ENCODE measurements at regions not wholly inside any gene's neighbourhood (a gene's known extent, or its start where the extent isn't known, plus 50 kb on each side); places are given as distances from the start of the nearest gene placed in this dataset.
A peak's percentile ranks its signal among the peaks of the same experiment; 100 is the strongest.

DNA sequence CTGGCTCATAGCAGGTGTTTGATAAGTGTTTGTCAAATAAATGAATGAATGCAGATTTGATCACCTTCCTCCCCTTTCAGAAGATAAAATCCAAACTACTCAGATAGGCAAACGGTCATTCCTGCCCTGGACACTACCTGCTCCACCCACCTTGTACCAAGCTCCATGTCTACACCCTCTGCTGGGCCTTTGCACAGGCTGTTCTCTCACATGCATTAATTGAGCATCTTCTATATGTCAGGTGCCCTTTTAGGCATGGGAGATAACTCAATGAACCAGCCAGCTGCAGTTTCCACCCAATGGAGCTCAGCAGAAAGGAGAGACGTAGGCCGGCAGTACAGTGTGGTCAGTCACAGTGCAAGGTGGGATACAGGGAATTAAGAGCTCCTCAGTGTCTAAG, 102.3 kb upstream of the CPEB4 start:
- H3K4me3 Mint-ChIP-seq, result no peak overlapping the region
- H3K4me1 Mint-ChIP-seq, result peaks cover 7 to 23% (median 15%) of the 10 kb centered on the region in 7 donors
- no peaks in the 10 kb centered on the region for H3K9me3 ChIP-seq (ENCODE audit: control insufficient read depth in 2 of 3, low read length in 3 of 3)
- no peak overlapping the region for H3K4me3 ChIP-seq (ENCODE audit: low read length)
- no peaks in the 10 kb centered on the region for H3K27me3 ChIP-seq (ENCODE audit: control insufficient read depth in 2 of 2, insufficient read depth in 2 of 2, low read length in 2 of 2)
- POLR2A ChIA-PET, result no interaction called here
- H3K27me3 Mint-ChIP-seq, result peaks cover 0 to 4% (median 0%) of the 10 kb centered on the region in 5 donors
- DNase-seq, result no peak
- intact Hi-C loops (cut with micrococcal nuclease), result no loop called here
- H3K27ac ChIP-seq (ENCODE audit: low read depth, low read length), result no peak overlapping the region
- H3K9me3 Mint-ChIP-seq, result peaks cover 0 to 2% (median 0%) of the 10 kb centered on the region in 11 donors
- no peak for ATAC-seq
- H3K4me1 ChIP-seq (ENCODE audit: control insufficient read depth in 2 of 2, insufficient read depth in 2 of 2, low read length in 2 of 2), result peaks cover 4 to 6% of the 10 kb centered on the region in 2 donors
- H3K36me3 Mint-ChIP-seq, result no peaks in the 10 kb centered on the region
- H3K27ac Mint-ChIP-seq, result peak overlapping the region in 1 of 9 donors; percentile 19
- H3K36me3 ChIP-seq (ENCODE audit: control insufficient read depth in 2 of 3, insufficient read depth in 3 of 3, low read length in 3 of 3), result no peaks in the 10 kb centered on the region
- CTCF ChIA-PET, result no interaction called here

GRCh38 chr5:173786286-173787187, 101.6 kb upstream of the CPEB4 start:
- Mint-ChIP-seq H3K4me3 (no peak overlapping the region), H3K4me1 (peaks cover 5 to 22% (median 13%) of the 10 kb centered on the region in 7 donors), H3K27ac (peak overlapping the region in 1 of 9 donors; percentile 33), H3K27me3 (peaks cover 0 to 4% (median 0%) of the 10 kb centered on the region in 5 donors), H3K9me3 (peaks cover 0 to 2% (median 0%) of the 10 kb centered on the region in 11 donors), H3K36me3 (no peaks in the 10 kb centered on the region)
- Histone ChIP-seq H3K27me3 (ENCODE audit: control insufficient read depth in 2 of 2, insufficient read depth in 2 of 2, low read length in 2 of 2) (no peaks in the 10 kb centered on the region), H3K4me1 (ENCODE audit: control insufficient read depth in 2 of 2, insufficient read depth in 2 of 2, low read length in 2 of 2) (peaks cover 4 to 6% of the 10 kb centered on the region in 2 donors), H3K27ac (ENCODE audit: low read depth, low read length) (no peak overlapping the region), H3K9me3 (ENCODE audit: control insufficient read depth in 2 of 3, low read length in 3 of 3) (no peaks in the 10 kb centered on the region), H3K36me3 (ENCODE audit: control insufficient read depth in 2 of 3, insufficient read depth in 3 of 3, low read length in 3 of 3) (no peaks in the 10 kb centered on the region), H3K4me3 (ENCODE audit: low read length) (no peak overlapping the region)
- CTCF ChIA-PET, result no interaction called here
- no peak for ATAC-seq
- intact Hi-C loops (cut with micrococcal nuclease), result no loop called here
- DNase-seq, result no peak
- POLR2A ChIA-PET, result no interaction called here

- peak; percentile 64 for ATAC-seq
- CTCF ChIA-PET, result no interaction called here
- intact Hi-C loops (cut with micrococcal nuclease), result no loop called here
These were observed 98.9 kb upstream of the CPEB4 start for GRCh38 chr5:173789031-173789920.

DNA sequence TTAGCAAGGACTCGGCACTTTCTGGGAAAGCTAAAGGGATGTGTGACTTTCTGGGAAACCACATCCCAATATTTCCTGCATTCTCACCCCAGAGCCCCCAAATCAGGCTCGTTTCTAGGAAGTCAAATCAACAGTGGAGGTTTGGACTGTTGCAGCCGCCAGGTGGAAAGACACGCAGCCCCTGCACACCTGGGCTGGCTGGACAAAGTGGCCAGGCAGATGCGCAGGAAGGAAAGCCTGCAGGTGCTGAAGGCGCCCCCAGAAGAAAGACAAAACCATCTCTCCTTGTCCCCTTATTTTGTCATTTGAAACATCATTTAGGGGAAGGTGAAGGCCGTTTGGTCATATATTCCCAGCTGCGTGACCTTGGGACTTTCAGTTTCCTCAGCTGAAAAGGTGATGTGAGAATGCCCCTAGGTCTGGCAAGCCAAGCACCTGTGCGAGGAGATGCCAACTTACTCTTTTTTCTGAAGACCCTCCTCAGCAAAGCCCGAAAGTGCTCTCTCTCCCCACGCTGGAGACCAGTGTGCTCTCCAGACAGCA, 97.9 kb upstream of the CPEB4 start:
- Histone ChIP-seq H3K4me3 (ENCODE audit: low read length) (no peak overlapping the region), H3K36me3 (ENCODE audit: control insufficient read depth in 2 of 3, insufficient read depth in 3 of 3, low read length in 3 of 3) (no peaks in the 10 kb centered on the region), H3K27me3 (ENCODE audit: control insufficient read depth in 2 of 2, insufficient read depth in 2 of 2, low read length in 2 of 2) (no peaks in the 10 kb centered on the region), H3K4me1 (ENCODE audit: control insufficient read depth in 2 of 2, insufficient read depth in 2 of 2, low read length in 2 of 2) (no peaks in the 10 kb centered on the region), H3K9me3 (ENCODE audit: control insufficient read depth in 2 of 3, low read length in 3 of 3) (no peaks in the 10 kb centered on the region), H3K27ac (ENCODE audit: low read depth, low read length) (no peak overlapping the region)
- no peak for ATAC-seq
- H3K4me3 Mint-ChIP-seq, result no peak overlapping the region
- DNase-seq, result no peak
- intact Hi-C loops (cut with micrococcal nuclease), result no loop called here
- peaks cover 0 to 9% (median 0%) of the 10 kb centered on the region in 7 donors for H3K4me1 Mint-ChIP-seq
- H3K27me3 Mint-ChIP-seq, result peaks cover 0 to 4% (median 0%) of the 10 kb centered on the region in 5 donors
- ChIA-PET CTCF (no interaction called here), POLR2A (no interaction called here)
- no peak overlapping the region for H3K27ac Mint-ChIP-seq
- no peaks in the 10 kb centered on the region for H3K36me3 Mint-ChIP-seq
- H3K9me3 Mint-ChIP-seq, result no peaks in the 10 kb centered on the region

More at GRCh38 chr5:173789031-173789920, 98.9 kb upstream of the CPEB4 start:
- no peak overlapping the region for H3K27ac Mint-ChIP-seq
- Histone ChIP-seq H3K9me3 (ENCODE audit: control insufficient read depth in 2 of 3, low read length in 3 of 3) (no peaks in the 10 kb centered on the region), H3K36me3 (ENCODE audit: control insufficient read depth in 2 of 3, insufficient read depth in 3 of 3, low read length in 3 of 3) (no peaks in the 10 kb centered on the region), H3K27me3 (ENCODE audit: control insufficient read depth in 2 of 2, insufficient read depth in 2 of 2, low read length in 2 of 2) (no peaks in the 10 kb centered on the region), H3K4me1 (ENCODE audit: control insufficient read depth in 2 of 2, insufficient read depth in 2 of 2, low read length in 2 of 2) (no peaks in the 10 kb centered on the region), H3K27ac (ENCODE audit: low read depth, low read length) (no peak overlapping the region), H3K4me3 (ENCODE audit: low read length) (no peak overlapping the region)
- H3K36me3 Mint-ChIP-seq, result no peaks in the 10 kb centered on the region
- no peak for DNase-seq
- H3K27me3 Mint-ChIP-seq, result peaks cover 0 to 4% (median 0%) of the 10 kb centered on the region in 5 donors
- POLR2A ChIA-PET, result no interaction called here
- no peak overlapping the region for H3K4me3 Mint-ChIP-seq
- H3K9me3 Mint-ChIP-seq, result no peaks in the 10 kb centered on the region
- peaks cover 0 to 9% (median 0%) of the 10 kb centered on the region in 7 donors for H3K4me1 Mint-ChIP-seq

GRCh38 chr5:173790836-173791546, 97.2 kb upstream of the CPEB4 start:
- Mint-ChIP-seq H3K9me3 (no peaks in the 10 kb centered on the region), H3K36me3 (no peaks in the 10 kb centered on the region), H3K4me1 (peaks cover 0 to 9% (median 0%) of the 10 kb centered on the region in 7 donors), H3K4me3 (no peak overlapping the region), H3K27ac (no peak overlapping the region), H3K27me3 (peaks cover 0 to 4% (median 0%) of the 10 kb centered on the region in 5 donors)
- no peaks in the 10 kb centered on the region for H3K4me1 ChIP-seq (ENCODE audit: control insufficient read depth in 2 of 2, insufficient read depth in 2 of 2, low read length in 2 of 2)
- ATAC-seq, result no peak
- H3K9me3 ChIP-seq (ENCODE audit: control insufficient read depth in 2 of 3, low read length in 3 of 3), result no peaks in the 10 kb centered on the region
- H3K27ac ChIP-seq (ENCODE audit: low read depth, low read length), result no peak overlapping the region
- CTCF ChIA-PET, result no interaction called here
- intact Hi-C loops (cut with micrococcal nuclease), result no loop called here
- H3K36me3 ChIP-seq (ENCODE audit: control insufficient read depth in 2 of 3, insufficient read depth in 3 of 3, low read length in 3 of 3), result no peaks in the 10 kb centered on the region
- POLR2A ChIA-PET, result no interaction called here
- DNase-seq, result no peak
- no peaks in the 10 kb centered on the region for H3K27me3 ChIP-seq (ENCODE audit: control insufficient read depth in 2 of 2, insufficient read depth in 2 of 2, low read length in 2 of 2)
- H3K4me3 ChIP-seq (ENCODE audit: low read length), result no peak overlapping the region

- intact Hi-C loops (cut with micrococcal nuclease), result no loop called here
- CTCF ChIA-PET, result no interaction called here
- H3K4me3 ChIP-seq (ENCODE audit: low read length), result no peak overlapping the region
These were observed 96.3 kb upstream of the CPEB4 start for GRCh38 chr5:173791878-173792277.

More at GRCh38 chr5:173791878-173792277, 96.3 kb upstream of the CPEB4 start:
- H3K27me3 ChIP-seq (ENCODE audit: control insufficient read depth in 2 of 2, insufficient read depth in 2 of 2, low read length in 2 of 2), result no peaks in the 10 kb centered on the region
- H3K36me3 Mint-ChIP-seq, result no peaks in the 10 kb centered on the region
- no peaks in the 10 kb centered on the region for H3K9me3 Mint-ChIP-seq
- H3K27ac ChIP-seq (ENCODE audit: low read depth, low read length), result no peak overlapping the region
- ATAC-seq (no peak), DNase-seq (no peak)
- H3K9me3 ChIP-seq (ENCODE audit: control insufficient read depth in 2 of 3, low read length in 3 of 3), result no peaks in the 10 kb centered on the region
- POLR2A ChIA-PET, result no interaction called here
- peaks cover 0 to 4% (median 0%) of the 10 kb centered on the region in 5 donors for H3K27me3 Mint-ChIP-seq
- H3K4me3 Mint-ChIP-seq, result no peak overlapping the region
- H3K4me1 ChIP-seq (ENCODE audit: control insufficient read depth in 2 of 2, insufficient read depth in 2 of 2, low read length in 2 of 2), result no peaks in the 10 kb centered on the region
- H3K4me1 Mint-ChIP-seq, result peaks cover 0 to 7% (median 0%) of the 10 kb centered on the region in 7 donors
- H3K27ac Mint-ChIP-seq, result no peak overlapping the region
- no peaks in the 10 kb centered on the region for H3K36me3 ChIP-seq (ENCODE audit: control insufficient read depth in 2 of 3, insufficient read depth in 3 of 3, low read length in 3 of 3)

All from naive thymus-derived CD4-positive, alpha-beta T cell (primary cell).